ENCODE measurements at regions not wholly inside any gene's neighbourhood (a gene's known extent, or its start where the extent isn't known, plus 50 kb on each side); places are given as distances from the start of the nearest gene placed in this dataset.
"Not testable (repeated sequence)": the region's sequence is repeated elsewhere in the genome, so short reads cannot be mapped to it uniquely, and the experiment has no call there.

DNA sequence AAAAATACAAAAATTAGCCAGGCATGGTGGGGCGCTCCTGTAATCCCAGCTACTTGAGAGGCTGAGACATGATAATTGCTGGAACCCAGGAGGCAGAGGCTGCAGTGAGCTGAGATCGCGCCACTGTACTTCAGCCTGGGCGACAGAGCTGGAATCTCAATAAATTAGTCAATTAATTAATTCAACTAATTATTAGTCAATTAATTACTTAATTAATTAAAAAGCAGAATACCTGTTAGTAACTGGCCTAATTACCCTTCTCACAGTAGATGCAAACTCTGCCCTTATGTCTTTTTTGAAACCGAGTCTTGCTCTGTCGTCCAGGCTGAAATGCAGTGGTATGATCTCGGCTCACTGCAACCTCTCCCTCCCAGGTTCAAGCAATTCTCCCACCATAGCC, 261.2 kb downstream of the ASMT start:
- no peak overlapping the region for H3K27ac Mint-ChIP-seq
- CTCF ChIA-PET: no interaction called here
- H3K4me1 Mint-ChIP-seq: no peaks in the 10 kb centered on the region
- no peak for DNase-seq
- POLR2A ChIA-PET: no interaction called here
- no peaks in the 10 kb centered on the region for H3K27me3 Mint-ChIP-seq
- no peaks in the 10 kb centered on the region for H3K36me3 Mint-ChIP-seq (ENCODE audit: low read depth)
- H3K4me3 Mint-ChIP-seq: no peak overlapping the region
- H3K9me3 Mint-ChIP-seq: peaks cover 33% of the 10 kb centered on the region

GRCh38 chrX:1877780-1878179, 262.9 kb downstream of the ASMT start:
- Mint-ChIP-seq H3K27ac (no peak overlapping the region), H3K36me3 (ENCODE audit: low read depth) (no peaks in the 10 kb centered on the region), H3K4me1 (no peaks in the 10 kb centered on the region), H3K27me3 (no peaks in the 10 kb centered on the region), H3K4me3 (no peak overlapping the region), H3K9me3 (peaks cover 36% of the 10 kb centered on the region)
- DNase-seq: no peak
- POLR2A ChIA-PET: no interaction called here
- CTCF ChIA-PET: no interaction called here

DNA sequence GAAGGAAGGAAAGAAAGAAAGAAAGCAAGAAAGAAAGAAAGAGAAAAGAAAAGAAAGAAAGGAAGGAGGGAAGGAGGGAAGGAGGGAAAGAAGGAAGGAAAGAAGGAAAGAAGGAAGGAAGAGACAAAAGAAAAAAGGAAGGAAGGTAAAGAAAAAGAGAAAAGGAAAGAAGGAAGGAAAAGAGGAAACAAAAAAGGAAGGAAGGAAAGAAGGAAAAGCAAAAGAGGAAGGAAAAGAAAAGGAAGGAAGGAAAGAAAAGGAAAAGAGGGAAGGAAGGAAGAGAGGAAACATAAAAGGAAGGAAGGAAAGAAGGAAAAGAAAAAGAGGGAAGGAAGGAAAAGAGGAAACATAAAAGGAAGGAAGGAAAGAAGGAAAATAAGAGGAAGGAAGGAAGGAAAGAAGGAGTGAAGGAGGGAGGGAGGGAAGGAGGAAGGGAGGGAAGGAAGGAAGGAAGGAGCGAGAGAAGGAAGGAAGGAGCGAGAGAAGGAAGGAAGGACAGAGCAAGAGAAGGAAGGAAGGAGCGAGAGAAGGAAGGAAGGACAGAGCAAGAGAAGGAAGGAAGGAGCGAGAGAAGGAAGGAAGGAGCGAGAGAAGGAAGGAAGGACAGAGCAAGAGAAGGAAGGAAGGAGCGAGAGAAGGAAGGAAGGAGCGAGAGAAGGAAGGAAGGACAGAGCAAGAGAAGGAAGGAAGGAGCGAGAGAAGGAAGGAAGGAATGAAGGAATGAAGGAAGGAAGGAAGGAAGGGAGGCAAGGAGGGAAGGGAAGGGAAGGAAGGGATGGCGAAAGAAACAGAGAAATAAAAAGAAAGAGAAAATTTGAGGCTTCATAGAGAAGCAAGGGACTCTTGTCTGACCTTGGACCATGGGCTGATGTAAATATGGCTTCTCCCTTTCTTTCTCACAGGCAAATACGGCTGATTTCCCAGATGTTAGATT, 266.3 kb downstream of the ASMT start:
- H3K4me3 Mint-ChIP-seq; DNase-seq; CTCF ChIA-PET; H3K27ac Mint-ChIP-seq; POLR2A ChIA-PET; H3K4me1 Mint-ChIP-seq; H3K27me3 Mint-ChIP-seq; H3K36me3 Mint-ChIP-seq (ENCODE audit: low read depth): not testable (repeated sequence)
- H3K9me3 Mint-ChIP-seq: peaks cover 29% of the 10 kb centered on the region

DNA sequence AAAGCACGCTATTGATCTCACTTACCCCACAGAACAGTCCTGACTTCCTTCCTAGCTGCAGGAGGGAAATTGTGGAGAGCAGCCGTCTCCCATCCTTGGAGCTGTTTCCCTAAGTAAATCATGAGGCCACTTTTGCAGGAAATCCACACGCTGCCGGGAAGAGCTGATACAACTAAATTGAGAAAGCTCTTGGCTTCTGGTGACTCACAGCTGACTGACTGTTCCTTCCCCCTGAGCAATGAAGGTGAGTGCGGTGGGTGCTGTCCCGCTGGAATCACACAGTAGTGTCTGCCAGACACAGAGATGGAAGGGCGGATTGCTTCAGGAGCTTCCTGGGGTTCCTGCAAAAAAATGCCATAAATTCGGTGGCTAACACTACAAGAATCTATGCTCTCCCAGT, 268.9 kb downstream of the ASMT start:
- Mint-ChIP-seq H3K36me3 (ENCODE audit: low read depth) (no peaks in the 10 kb centered on the region), H3K9me3 (peaks cover 22% of the 10 kb centered on the region), H3K4me3 (no peak overlapping the region), H3K27me3 (no peaks in the 10 kb centered on the region), H3K27ac (no peak overlapping the region), H3K4me1 (no peaks in the 10 kb centered on the region)
- ChIA-PET CTCF (no interaction called here), POLR2A (no interaction called here)
- no peak for DNase-seq

GRCh38 chrX:1884446-1884845, 269.6 kb downstream of the ASMT start:
- no peaks in the 10 kb centered on the region for H3K36me3 Mint-ChIP-seq (ENCODE audit: low read depth)
- CTCF ChIA-PET: no interaction called here
- no peak overlapping the region for H3K4me3 Mint-ChIP-seq
- no peaks in the 10 kb centered on the region for H3K4me1 Mint-ChIP-seq
- no peaks in the 10 kb centered on the region for H3K27me3 Mint-ChIP-seq
- H3K27ac Mint-ChIP-seq: no peak overlapping the region
- DNase-seq: no peak
- peaks cover 20% of the 10 kb centered on the region for H3K9me3 Mint-ChIP-seq
- POLR2A ChIA-PET: no interaction called here

DNA sequence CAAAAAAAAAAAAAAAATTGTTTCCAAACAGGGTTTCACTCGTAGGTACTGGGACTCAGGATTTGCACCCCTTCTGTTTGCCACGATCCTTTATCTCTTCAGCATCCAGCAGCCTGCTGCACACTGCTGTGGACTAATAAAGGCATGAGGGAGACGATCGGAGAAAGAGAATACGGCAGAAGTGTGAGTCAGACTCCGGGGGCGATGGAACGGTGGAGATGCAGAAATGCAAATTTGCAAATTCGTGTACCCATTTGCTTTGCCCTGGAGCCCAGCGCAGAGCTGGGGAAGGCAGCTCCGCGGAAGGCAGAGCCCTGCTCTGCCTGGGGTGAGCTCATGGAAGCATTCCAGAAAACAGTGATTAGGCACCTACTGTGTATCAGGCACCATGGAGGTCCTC, 270.3 kb downstream of the ASMT start:
- H3K9me3 Mint-ChIP-seq: peaks cover 16% of the 10 kb centered on the region
- no peak overlapping the region for H3K4me3 Mint-ChIP-seq
- no peak overlapping the region for H3K27ac Mint-ChIP-seq
- CTCF ChIA-PET: no interaction called here
- H3K4me1 Mint-ChIP-seq: no peaks in the 10 kb centered on the region
- no peaks in the 10 kb centered on the region for H3K36me3 Mint-ChIP-seq (ENCODE audit: low read depth)
- no peak for DNase-seq
- H3K27me3 Mint-ChIP-seq: no peaks in the 10 kb centered on the region
- POLR2A ChIA-PET: no interaction called here

DNA sequence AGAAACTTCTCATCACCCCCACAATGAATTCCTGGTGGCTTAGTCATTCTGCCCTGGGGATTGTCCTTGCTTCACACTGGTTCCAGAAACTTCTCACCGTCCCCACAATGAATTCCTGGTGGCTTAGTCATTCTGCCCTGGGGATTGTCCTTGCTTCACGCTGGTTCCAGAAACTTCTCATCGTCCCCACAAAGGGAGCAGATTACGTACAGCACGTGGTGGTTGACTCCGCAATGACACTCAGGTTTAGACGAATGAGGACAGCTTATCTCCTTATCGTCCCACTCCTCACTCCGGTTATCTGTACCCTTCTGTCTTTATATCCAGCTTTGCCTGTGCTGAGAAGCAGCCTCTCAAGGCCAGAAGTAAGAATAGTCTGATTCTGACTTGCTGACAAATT, 273.4 kb downstream of the ASMT start:
- H3K4me1 Mint-ChIP-seq; H3K36me3 Mint-ChIP-seq (ENCODE audit: low read depth); POLR2A ChIA-PET; H3K27me3 Mint-ChIP-seq; H3K27ac Mint-ChIP-seq; CTCF ChIA-PET; DNase-seq; H3K4me3 Mint-ChIP-seq: not testable (repeated sequence)
- peaks cover 13% of the 10 kb centered on the region for H3K9me3 Mint-ChIP-seq

GRCh38 chrX:1894026-1894294, 279.1 kb downstream of the ASMT start:
- POLR2A ChIA-PET: no interaction called here
- H3K36me3 Mint-ChIP-seq (ENCODE audit: low read depth): no peaks in the 10 kb centered on the region
- CTCF ChIA-PET: no interaction called here
- H3K27me3 Mint-ChIP-seq: no peaks in the 10 kb centered on the region
- peaks cover 9% of the 10 kb centered on the region for H3K9me3 Mint-ChIP-seq
- no peaks in the 10 kb centered on the region for H3K4me1 Mint-ChIP-seq
- DNase-seq: no peak
- no peak overlapping the region for H3K4me3 Mint-ChIP-seq
- H3K27ac Mint-ChIP-seq: no peak overlapping the region

- peaks cover 11% of the 10 kb centered on the region for H3K9me3 Mint-ChIP-seq
- H3K4me1 Mint-ChIP-seq: no peaks in the 10 kb centered on the region
- no peak for DNase-seq
- ChIA-PET CTCF (no interaction called here), POLR2A (no interaction called here)
- no peaks in the 10 kb centered on the region for H3K36me3 Mint-ChIP-seq (ENCODE audit: low read depth)
- no peak overlapping the region for H3K27ac Mint-ChIP-seq
- no peak overlapping the region for H3K4me3 Mint-ChIP-seq
- no peaks in the 10 kb centered on the region for H3K27me3 Mint-ChIP-seq
Observed at GRCh38 chrX:1894740-1895139, 279.9 kb downstream of the ASMT start.

GRCh38 chrX:1895583-1895982, 280.7 kb downstream of the ASMT start:
- H3K27ac Mint-ChIP-seq: no peak overlapping the region
- DNase-seq: no peak
- no peaks in the 10 kb centered on the region for H3K4me1 Mint-ChIP-seq
- no peaks in the 10 kb centered on the region for H3K36me3 Mint-ChIP-seq (ENCODE audit: low read depth)
- peaks cover 11% of the 10 kb centered on the region for H3K9me3 Mint-ChIP-seq
- ChIA-PET CTCF (no interaction called here), POLR2A (no interaction called here)
- no peaks in the 10 kb centered on the region for H3K27me3 Mint-ChIP-seq
- H3K4me3 Mint-ChIP-seq: no peak overlapping the region

GRCh38 chrX:1899841-1900240, 285.0 kb downstream of the ASMT start:
- Mint-ChIP-seq H3K4me3 (no peak overlapping the region), H3K4me1 (no peaks in the 10 kb centered on the region), H3K27me3 (no peaks in the 10 kb centered on the region), H3K36me3 (ENCODE audit: low read depth) (no peaks in the 10 kb centered on the region), H3K9me3 (peaks cover 2% of the 10 kb centered on the region), H3K27ac (no peak overlapping the region)
- ChIA-PET CTCF (no interaction called here), POLR2A (no interaction called here)
- no peak for DNase-seq

GRCh38 chrX:1902901-1903235, 288.0 kb downstream of the ASMT start:
- CTCF ChIA-PET: no interaction called here

DNA sequence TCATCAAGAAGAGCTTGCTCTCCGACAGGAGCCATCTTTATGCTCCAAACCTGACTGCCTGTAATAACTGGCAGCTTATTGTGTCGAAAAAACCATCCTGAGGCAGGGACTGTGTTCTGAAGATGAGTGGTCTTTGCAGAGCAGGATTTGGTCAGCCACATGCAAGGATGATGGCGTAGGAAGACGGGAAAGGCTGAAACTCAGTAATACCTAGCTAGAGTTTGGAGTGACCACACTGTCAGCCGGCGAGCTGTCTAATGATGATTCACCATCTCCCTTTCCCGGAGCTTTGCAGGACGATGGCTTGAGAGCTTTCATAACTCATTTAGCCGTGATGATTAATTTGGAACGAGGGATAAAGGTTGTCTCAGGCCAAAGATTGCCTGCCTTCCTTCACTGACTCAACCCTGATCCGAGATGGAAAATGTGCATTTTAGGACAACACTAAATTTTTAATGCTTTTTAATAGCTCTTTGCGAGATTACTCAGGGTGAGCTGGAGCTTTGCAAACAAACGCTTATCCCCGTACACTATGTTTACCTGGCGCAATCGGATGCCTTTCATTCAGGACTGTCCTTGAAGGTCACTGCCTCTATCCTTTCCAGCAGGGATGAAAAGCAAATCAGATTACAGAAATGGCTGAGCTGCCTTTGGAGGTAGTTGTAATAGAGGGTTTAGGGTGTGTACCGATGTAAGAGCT, 288.5 kb downstream of the ASMT start:
- Mint-ChIP-seq H3K4me1 (no peaks in the 10 kb centered on the region), H3K36me3 (ENCODE audit: low read depth) (no peaks in the 10 kb centered on the region), H3K9me3 (peaks cover 9% of the 10 kb centered on the region), H3K27me3 (no peaks in the 10 kb centered on the region), H3K4me3 (no peak overlapping the region), H3K27ac (no peak overlapping the region)
- DNase-seq: no peak
- CTCF ChIA-PET: no interaction called here
- POLR2A ChIA-PET: no interaction called here

More at GRCh38 chrX:1902901-1903235, 288.0 kb downstream of the ASMT start:
- POLR2A ChIA-PET: no interaction called here
- no peak overlapping the region for H3K27ac Mint-ChIP-seq
- peaks cover 8% of the 10 kb centered on the region for H3K9me3 Mint-ChIP-seq
- DNase-seq: no peak
- no peaks in the 10 kb centered on the region for H3K4me1 Mint-ChIP-seq
- no peaks in the 10 kb centered on the region for H3K27me3 Mint-ChIP-seq
- no peaks in the 10 kb centered on the region for H3K36me3 Mint-ChIP-seq (ENCODE audit: low read depth)
- H3K4me3 Mint-ChIP-seq: no peak overlapping the region

DNA sequence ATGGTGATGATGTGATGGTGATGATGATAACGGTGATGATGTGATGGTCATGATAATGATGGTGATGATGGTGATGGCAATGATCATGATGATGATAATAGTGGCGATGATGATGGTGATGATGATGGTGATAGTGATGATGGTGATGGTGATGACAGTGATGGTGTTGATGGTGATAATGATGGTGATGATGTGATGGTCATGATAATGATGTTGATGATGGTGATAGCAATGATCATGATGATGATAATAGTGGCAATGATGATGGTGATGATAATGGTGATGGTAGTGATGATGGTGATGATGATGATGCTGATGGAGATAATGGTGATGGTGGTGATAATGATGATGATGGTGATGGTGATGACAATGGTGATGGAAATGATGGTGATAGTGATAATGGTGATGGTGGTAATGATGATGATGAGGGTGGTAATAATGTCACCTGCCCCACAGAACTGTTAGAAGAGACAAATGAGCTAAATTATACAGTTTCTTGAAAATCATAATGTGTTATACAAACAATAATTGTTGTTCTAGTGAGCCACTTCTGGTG, 289.9 kb downstream of the ASMT start:
- ChIA-PET POLR2A (no interaction called here), CTCF (no interaction called here)
- peaks cover 10% of the 10 kb centered on the region for H3K9me3 Mint-ChIP-seq

More for the DNA sequence above, 289.9 kb downstream of the ASMT start:
- no peaks in the 10 kb centered on the region for H3K27me3 Mint-ChIP-seq
- no peaks in the 10 kb centered on the region for H3K36me3 Mint-ChIP-seq (ENCODE audit: low read depth)
- H3K4me1 Mint-ChIP-seq: no peaks in the 10 kb centered on the region
- no peak overlapping the region for H3K4me3 Mint-ChIP-seq
- DNase-seq: no peak
- no peak overlapping the region for H3K27ac Mint-ChIP-seq

Measured in activated CD4-positive, alpha-beta memory T cell treated with anti-CD3 and anti-CD28 coated beads, Interleukin-2, amount 10 ng/mL, durations not matched to agents 7 days and 5 days (primary cell).